Central memory CD8-positive, alpha-beta T cell (primary cell): ENCODE measurements at regions not wholly inside any gene's neighbourhood (a gene's known extent, or its start where the extent isn't known, plus 50 kb on each side); places are given as distances from the start of the nearest gene placed in this dataset.

Experiments used
- ATAC-seq: fragments of 150-1000 bp; cut with Tn5 transposase; replicated peaks from 2 replicates; pipeline ENCODE4 v1.10.0; 2022; ENCODE audit warnings: mild to moderate bottlenecking, moderate FRiP score, moderate number of reproducible peaks; ENCODE audit not compliant: poor library complexity, severe bottlenecking; ENCODE audit errors: extremely low read depth
- DNase-seq, 2 donors: peaks; one replicate each; pipeline ENCODE4 v3.0.0; 2021; ENCODE audit warnings: low spot score in 2 of 2
- H3K27ac Mint-ChIP-seq: one replicate; pipeline ENCODE4 v1.8.0; 2022; ENCODE audit warnings: low read depth, mild to moderate bottlenecking, moderate library complexity, mixed read lengths
- H3K27me3 Mint-ChIP-seq: one replicate; pipeline ENCODE4 v1.8.0; 2022; ENCODE audit warnings: mixed read lengths
- H3K36me3 Mint-ChIP-seq: one replicate; pipeline ENCODE4 v1.8.0; 2022; ENCODE audit warnings: mild to moderate bottlenecking, moderate library complexity, mixed read lengths; ENCODE audit not compliant: insufficient read depth
- H3K4me1 Mint-ChIP-seq: one replicate; pipeline ENCODE4 v1.8.0; 2022; ENCODE audit warnings: mixed read lengths
- H3K4me3 Mint-ChIP-seq: one replicate; pipeline ENCODE4 v1.8.0; 2022; ENCODE audit warnings: mild to moderate bottlenecking, moderate library complexity, mixed read lengths
- H3K9me3 Mint-ChIP-seq: one replicate; pipeline ENCODE4 v1.8.0; 2022; ENCODE audit warnings: mixed read lengths

- H3K27me3 Mint-ChIP-seq = no peaks in the 10 kb centered on the region
- no peaks in the 10 kb centered on the region for H3K36me3 Mint-ChIP-seq
- no peaks in the 10 kb centered on the region for H3K4me1 Mint-ChIP-seq
- peaks cover 11% of the 10 kb centered on the region for H3K9me3 Mint-ChIP-seq
- ATAC-seq (no peak), DNase-seq (no peak)
- no peak overlapping the region for H3K4me3 Mint-ChIP-seq
- H3K27ac Mint-ChIP-seq = no peak overlapping the region
Measured at GRCh38 chr2:16374671-16375070, 291.0 kb downstream of the CYRIA start.

- Mint-ChIP-seq H3K9me3 (peaks cover 9% of the 10 kb centered on the region), H3K27me3 (no peaks in the 10 kb centered on the region), H3K36me3 (no peaks in the 10 kb centered on the region), H3K27ac (no peak overlapping the region), H3K4me1 (no peaks in the 10 kb centered on the region), H3K4me3 (no peak overlapping the region)
- ATAC-seq (no peak), DNase-seq (no peak)
Measured at GRCh38 chr2:16373341-16373740, 292.3 kb downstream of the CYRIA start.

- Mint-ChIP-seq H3K4me1 (no peaks in the 10 kb centered on the region), H3K36me3 (no peaks in the 10 kb centered on the region), H3K4me3 (no peak overlapping the region), H3K27ac (no peak overlapping the region), H3K27me3 (no peaks in the 10 kb centered on the region), H3K9me3 (peaks cover 6% of the 10 kb centered on the region)
- no peak for ATAC-seq
- no peak for DNase-seq
Measured at GRCh38 chr2:16371751-16372150, 293.9 kb downstream of the CYRIA start.

GRCh38 chr2:16368951-16369350, 296.7 kb downstream of the CYRIA start:
- Mint-ChIP-seq H3K27me3 (no peaks in the 10 kb centered on the region), H3K4me1 (no peaks in the 10 kb centered on the region), H3K36me3 (no peaks in the 10 kb centered on the region), H3K9me3 (peaks cover 5% of the 10 kb centered on the region), H3K4me3 (no peak overlapping the region), H3K27ac (no peak overlapping the region)
- ATAC-seq = no peak
- no peak for DNase-seq

DNA sequence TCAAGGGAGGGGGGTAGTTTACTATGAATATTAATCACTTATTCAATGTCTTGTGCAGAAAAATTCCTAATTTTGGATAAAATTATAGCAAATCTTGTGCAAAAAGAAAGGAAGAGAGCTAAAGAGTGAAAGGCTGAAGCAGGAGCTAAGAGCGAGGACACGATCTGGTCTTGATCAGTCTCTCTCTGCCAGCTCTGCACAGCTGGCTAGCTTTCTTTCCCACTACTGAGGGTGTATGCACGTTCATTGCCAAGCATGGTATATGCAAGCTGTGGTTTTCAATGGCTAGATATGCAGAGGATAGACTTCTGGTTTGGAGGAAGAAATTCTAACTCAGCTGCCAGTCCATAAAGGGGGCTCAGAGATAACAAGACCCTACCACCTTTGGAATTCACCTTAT, 297.3 kb downstream of the CYRIA start:
- no peaks in the 10 kb centered on the region for H3K9me3 Mint-ChIP-seq
- no peak for DNase-seq
- no peaks in the 10 kb centered on the region for H3K27me3 Mint-ChIP-seq
- ATAC-seq = no peak
- H3K4me1 Mint-ChIP-seq = no peaks in the 10 kb centered on the region
- H3K4me3 Mint-ChIP-seq = no peak overlapping the region
- H3K36me3 Mint-ChIP-seq = no peaks in the 10 kb centered on the region
- H3K27ac Mint-ChIP-seq = no peak overlapping the region

- DNase-seq = no peak
- H3K4me1 Mint-ChIP-seq = no peaks in the 10 kb centered on the region
- H3K9me3 Mint-ChIP-seq = no peaks in the 10 kb centered on the region
- H3K27me3 Mint-ChIP-seq = no peaks in the 10 kb centered on the region
- ATAC-seq = no peak
- no peak overlapping the region for H3K27ac Mint-ChIP-seq
- no peak overlapping the region for H3K4me3 Mint-ChIP-seq
- no peaks in the 10 kb centered on the region for H3K36me3 Mint-ChIP-seq
Measured at GRCh38 chr2:16365366-16365765, 300.3 kb downstream of the CYRIA start.

- no peak for ATAC-seq
- peaks cover 11% of the 10 kb centered on the region for H3K9me3 Mint-ChIP-seq
- DNase-seq = no peak
Measured at GRCh38 chr2:16363581-16363980, 302.1 kb downstream of the CYRIA start.

DNA sequence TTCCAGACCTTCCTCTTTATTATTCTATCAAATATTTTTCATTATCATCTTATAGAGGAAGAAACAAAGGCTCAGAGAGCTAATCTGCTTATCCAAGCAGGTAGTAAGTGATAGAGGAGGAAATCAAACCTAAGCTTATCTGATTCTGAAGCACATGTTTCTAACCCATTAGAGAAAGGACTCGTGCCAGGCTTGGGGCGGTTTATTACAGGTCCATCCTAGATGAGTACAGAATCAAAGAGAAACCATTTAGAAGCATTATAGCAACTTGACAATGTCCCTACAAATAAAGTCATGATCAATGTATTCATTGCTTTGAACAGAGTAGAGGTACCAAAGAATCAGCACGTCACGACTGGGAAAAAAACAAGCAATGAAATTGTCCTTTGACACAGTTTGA, 303.0 kb downstream of the CYRIA start:
- H3K4me1 Mint-ChIP-seq = no peaks in the 10 kb centered on the region
- ATAC-seq = no peak

More at GRCh38 chr2:16363581-16363980, 302.1 kb downstream of the CYRIA start:
- no peak overlapping the region for H3K27ac Mint-ChIP-seq
- H3K27me3 Mint-ChIP-seq = no peaks in the 10 kb centered on the region
- no peaks in the 10 kb centered on the region for H3K36me3 Mint-ChIP-seq
- no peaks in the 10 kb centered on the region for H3K4me1 Mint-ChIP-seq
- no peak overlapping the region for H3K4me3 Mint-ChIP-seq

GRCh38 chr2:16361261-16361995, 304.2 kb downstream of the CYRIA start:
- ATAC-seq = no peak
- peaks cover 11% of the 10 kb centered on the region for H3K9me3 Mint-ChIP-seq
- no peaks in the 10 kb centered on the region for H3K36me3 Mint-ChIP-seq
- no peaks in the 10 kb centered on the region for H3K4me1 Mint-ChIP-seq
- no peak overlapping the region for H3K4me3 Mint-ChIP-seq
- no peaks in the 10 kb centered on the region for H3K27me3 Mint-ChIP-seq
- DNase-seq = no peak
- no peak overlapping the region for H3K27ac Mint-ChIP-seq

More for the DNA sequence above, 303.0 kb downstream of the CYRIA start:
- DNase-seq = no peak
- Mint-ChIP-seq H3K9me3 (peaks cover 11% of the 10 kb centered on the region), H3K27ac (no peak overlapping the region), H3K27me3 (no peaks in the 10 kb centered on the region), H3K4me3 (no peak overlapping the region), H3K36me3 (no peaks in the 10 kb centered on the region)

GRCh38 chr2:16359961-16360360, 305.7 kb downstream of the CYRIA start:
- ATAC-seq = no peak
- peaks cover 11% of the 10 kb centered on the region for H3K9me3 Mint-ChIP-seq
- H3K36me3 Mint-ChIP-seq = no peaks in the 10 kb centered on the region
- no peaks in the 10 kb centered on the region for H3K4me1 Mint-ChIP-seq
- H3K4me3 Mint-ChIP-seq = no peak overlapping the region
- H3K27me3 Mint-ChIP-seq = no peaks in the 10 kb centered on the region
- DNase-seq = no peak
- H3K27ac Mint-ChIP-seq = no peak overlapping the region

DNA sequence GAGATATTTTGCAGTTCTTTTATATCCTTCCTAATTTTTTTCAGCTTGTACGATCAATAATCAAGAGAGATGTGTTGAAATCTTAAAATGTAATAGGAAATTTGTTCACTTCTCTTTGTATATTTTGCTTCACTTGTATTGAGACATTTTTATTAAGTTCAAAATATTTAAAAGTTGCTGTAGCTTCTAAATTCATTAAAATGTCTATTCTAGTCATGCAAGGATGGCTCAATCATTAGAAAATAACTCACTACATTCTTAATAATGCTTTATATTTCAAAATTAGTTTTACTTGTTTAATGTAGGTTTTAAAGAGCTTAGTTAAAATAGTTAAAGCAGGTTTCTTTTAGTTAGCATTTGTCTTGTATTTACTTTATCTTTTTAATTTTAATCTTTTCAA, 308.4 kb downstream of the CYRIA start:
- H3K27ac Mint-ChIP-seq = no peak overlapping the region
- H3K4me1 Mint-ChIP-seq = no peaks in the 10 kb centered on the region
- H3K36me3 Mint-ChIP-seq = no peaks in the 10 kb centered on the region
- no peaks in the 10 kb centered on the region for H3K27me3 Mint-ChIP-seq
- ATAC-seq (no peak), DNase-seq (no peak)
- no peak overlapping the region for H3K4me3 Mint-ChIP-seq
- peaks cover 20% of the 10 kb centered on the region for H3K9me3 Mint-ChIP-seq

DNA sequence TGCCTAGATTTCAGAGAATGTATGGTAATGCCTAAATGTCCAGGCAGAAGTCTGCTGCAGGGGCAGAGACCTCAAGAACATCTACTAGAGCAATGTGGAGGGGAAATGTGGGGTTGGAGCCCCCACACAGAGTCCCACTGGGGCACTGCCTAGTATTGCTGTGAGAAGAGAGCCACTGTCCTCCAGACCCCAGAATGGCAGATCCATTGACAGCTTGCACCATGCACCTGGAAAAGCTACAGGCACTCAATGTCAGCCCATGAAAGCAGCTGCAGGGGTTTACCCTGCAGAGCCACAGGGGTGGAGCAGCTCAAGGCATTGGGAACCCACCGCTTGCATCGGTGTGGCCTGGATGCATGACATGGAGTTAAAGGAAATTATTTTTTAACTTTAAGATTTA, 314.1 kb downstream of the CYRIA start:
- Mint-ChIP-seq H3K27me3 (no peaks in the 10 kb centered on the region), H3K36me3 (no peaks in the 10 kb centered on the region), H3K4me1 (no peaks in the 10 kb centered on the region), H3K9me3 (peaks cover 18% of the 10 kb centered on the region), H3K4me3 (no peak overlapping the region), H3K27ac (no peak overlapping the region)
- ATAC-seq (no peak), DNase-seq (no peak)

GRCh38 chr2:16351137-16351536, 314.5 kb downstream of the CYRIA start:
- DNase-seq = no peak
- H3K27ac Mint-ChIP-seq = no peak overlapping the region
- no peaks in the 10 kb centered on the region for H3K27me3 Mint-ChIP-seq
- H3K4me1 Mint-ChIP-seq = no peaks in the 10 kb centered on the region
- H3K4me3 Mint-ChIP-seq = no peak overlapping the region
- no peak for ATAC-seq
- no peaks in the 10 kb centered on the region for H3K36me3 Mint-ChIP-seq
- peaks cover 18% of the 10 kb centered on the region for H3K9me3 Mint-ChIP-seq
